Coronary artery (tissue), 2 donors: ENCODE measurements at regions not wholly inside any gene's neighbourhood (a gene's known extent, or its start where the extent isn't known, plus 50 kb on each side); places are given as distances from the start of the nearest gene placed in this dataset.
"Not testable (repeated sequence)": the region's sequence is repeated elsewhere in the genome, so short reads cannot be mapped to it uniquely, and the experiment has no call there.

Source experiments
- DNase-seq: peaks from one replicate; pipeline ENCODE4 v3.0.0-alpha.2; 2017; ENCODE audit warnings: low spot score
- H3K27ac ChIP-seq, 2 donors: fragments of 200-600 bp; sonication (generic); one replicate each; pipeline ENCODE4 v1.5.1; 2016 to 2019
- H3K4me3 ChIP-seq: fragments of 200-600 bp; sonication (generic); 2 replicates; pipeline ENCODE4 v1.5.1; 2016; ENCODE audit warnings: mild to moderate bottlenecking, moderate library complexity
- TF ChIP-seq, protein P1 (sequence below): fragments of 200-600 bp; sonication (generic); IDR thresholded peaks from one replicate; pipeline ENCODE4 v1.5.1; 2019; ENCODE audit warnings: antibody characterized with exemption

- H3K27ac ChIP-seq: no peak overlapping the region
- no peak for DNase-seq
- TF ChIP-seq, protein P1, sequence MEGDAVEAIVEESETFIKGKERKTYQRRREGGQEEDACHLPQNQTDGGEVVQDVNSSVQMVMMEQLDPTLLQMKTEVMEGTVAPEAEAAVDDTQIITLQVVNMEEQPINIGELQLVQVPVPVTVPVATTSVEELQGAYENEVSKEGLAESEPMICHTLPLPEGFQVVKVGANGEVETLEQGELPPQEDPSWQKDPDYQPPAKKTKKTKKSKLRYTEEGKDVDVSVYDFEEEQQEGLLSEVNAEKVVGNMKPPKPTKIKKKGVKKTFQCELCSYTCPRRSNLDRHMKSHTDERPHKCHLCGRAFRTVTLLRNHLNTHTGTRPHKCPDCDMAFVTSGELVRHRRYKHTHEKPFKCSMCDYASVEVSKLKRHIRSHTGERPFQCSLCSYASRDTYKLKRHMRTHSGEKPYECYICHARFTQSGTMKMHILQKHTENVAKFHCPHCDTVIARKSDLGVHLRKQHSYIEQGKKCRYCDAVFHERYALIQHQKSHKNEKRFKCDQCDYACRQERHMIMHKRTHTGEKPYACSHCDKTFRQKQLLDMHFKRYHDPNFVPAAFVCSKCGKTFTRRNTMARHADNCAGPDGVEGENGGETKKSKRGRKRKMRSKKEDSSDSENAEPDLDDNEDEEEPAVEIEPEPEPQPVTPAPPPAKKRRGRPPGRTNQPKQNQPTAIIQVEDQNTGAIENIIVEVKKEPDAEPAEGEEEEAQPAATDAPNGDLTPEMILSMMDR: no peak
- no peak overlapping the region for H3K4me3 ChIP-seq
Measured at GRCh38 chrX:140292188-140292587, 212.7 kb downstream of the SOX3 start.

- TF ChIP-seq, protein P1: no peak
- no peak overlapping the region for H3K27ac ChIP-seq
- no peak overlapping the region for H3K4me3 ChIP-seq
- no peak for DNase-seq
Measured at GRCh38 chrX:140274811-140275525, 229.9 kb downstream of the SOX3 start.

DNA sequence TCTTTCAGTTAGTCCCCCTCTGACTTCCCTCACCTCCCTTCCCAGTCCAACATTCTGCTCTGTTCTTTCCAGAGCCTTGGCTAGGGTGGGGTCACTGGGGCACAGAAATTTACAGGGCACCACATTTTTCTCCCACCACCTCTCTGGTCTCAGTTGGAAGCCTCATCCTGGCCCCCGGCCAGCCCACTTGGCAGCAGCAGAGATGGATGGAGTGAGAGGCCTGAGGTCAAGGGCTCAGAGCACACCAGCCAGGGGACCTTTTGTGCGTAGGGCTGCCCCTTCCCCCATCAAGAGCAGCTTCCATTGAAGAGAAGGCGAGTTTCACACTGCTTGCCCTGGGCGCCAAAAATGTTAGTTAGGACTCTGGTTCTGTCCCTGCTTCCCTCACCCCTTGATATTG lies 230.9 kb downstream of the SOX3 start:
- Histone ChIP-seq H3K4me3 (no peak overlapping the region), H3K27ac (no peak overlapping the region)
- TF ChIP-seq, protein P1: no peak
- DNase-seq: no peak

DNA sequence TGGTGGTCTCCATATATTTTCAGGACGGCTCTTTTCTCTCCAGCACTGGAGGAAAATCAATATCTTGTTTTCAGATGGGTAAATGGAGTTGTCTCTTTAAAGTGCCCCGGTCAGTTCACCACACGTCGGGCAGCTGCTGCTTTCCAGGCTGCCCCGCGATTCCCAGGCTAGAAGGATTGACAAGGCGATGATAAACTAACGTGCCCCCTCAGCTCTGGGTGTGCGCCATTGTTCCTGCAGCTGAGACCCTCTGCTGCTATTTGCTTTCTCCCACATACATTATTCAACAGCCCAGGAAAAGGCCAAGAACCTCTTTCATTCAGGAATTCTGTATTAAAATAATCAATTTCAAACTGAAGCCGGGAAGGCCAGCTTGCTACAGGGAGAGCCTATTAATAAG lies 254.5 kb downstream of the SOX3 start:
- TF ChIP-seq, protein P1: no peak

DNA sequence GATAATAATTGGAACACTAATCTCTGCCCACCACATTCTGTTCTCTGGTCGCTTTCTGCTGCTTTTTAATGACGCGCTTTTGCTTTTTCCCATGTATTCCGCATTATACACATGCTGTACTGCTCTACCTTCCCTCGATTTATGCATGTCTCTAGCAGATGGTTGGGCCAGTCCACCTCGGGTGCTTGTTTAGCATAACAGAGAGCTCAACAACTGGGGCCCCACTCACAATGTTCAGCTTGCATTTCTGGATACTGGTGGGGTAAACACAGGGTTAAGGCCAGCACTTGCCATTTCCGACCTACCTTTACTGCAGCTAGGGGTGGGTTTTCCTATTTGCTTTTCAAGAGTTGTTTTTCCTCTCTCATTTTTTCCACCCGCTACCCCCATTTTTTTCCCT lies 255.8 kb downstream of the SOX3 start:
- Histone ChIP-seq H3K27ac (no peak overlapping the region), H3K4me3 (no peak overlapping the region)
- DNase-seq: no peak
- TF ChIP-seq, protein P1: no peak

More for the DNA sequence above, 254.5 kb downstream of the SOX3 start:
- no peak for DNase-seq
- H3K4me3 ChIP-seq: no peak overlapping the region
- no peak overlapping the region for H3K27ac ChIP-seq

GRCh38 chrX:140229191-140229590 lies 263.9 kb upstream of the CXorf66 start:
- TF ChIP-seq, protein P1: no peak
- no peak overlapping the region for H3K4me3 ChIP-seq
- DNase-seq: no peak
- no peak overlapping the region for H3K27ac ChIP-seq

DNA sequence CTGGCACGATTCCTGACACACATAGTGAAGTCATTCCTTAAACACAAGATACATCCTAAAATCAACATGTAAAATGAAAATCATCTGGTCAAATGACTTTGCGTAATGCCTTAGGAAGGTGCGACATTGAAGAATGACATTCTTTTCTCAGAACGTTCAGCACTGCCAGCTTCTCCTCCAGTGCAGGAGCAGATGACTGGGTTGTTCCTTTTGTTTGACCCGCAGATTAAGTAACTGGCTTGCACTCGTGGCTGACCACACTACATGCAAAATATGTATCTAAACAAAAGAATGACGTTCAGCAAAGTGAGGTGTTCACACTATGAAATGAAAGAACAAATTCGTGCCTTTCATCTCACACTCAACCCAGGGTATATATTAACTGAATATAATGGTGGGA lies 260.7 kb upstream of the CXorf66 start:
- H3K27ac ChIP-seq, DNase-seq, H3K4me3 ChIP-seq: not testable (repeated sequence)

- not testable (repeated sequence) for DNase-seq, H3K27ac ChIP-seq, H3K4me3 ChIP-seq
Measured at GRCh38 chrX:140215894-140216293, 250.6 kb upstream of the CXorf66 start.

DNA sequence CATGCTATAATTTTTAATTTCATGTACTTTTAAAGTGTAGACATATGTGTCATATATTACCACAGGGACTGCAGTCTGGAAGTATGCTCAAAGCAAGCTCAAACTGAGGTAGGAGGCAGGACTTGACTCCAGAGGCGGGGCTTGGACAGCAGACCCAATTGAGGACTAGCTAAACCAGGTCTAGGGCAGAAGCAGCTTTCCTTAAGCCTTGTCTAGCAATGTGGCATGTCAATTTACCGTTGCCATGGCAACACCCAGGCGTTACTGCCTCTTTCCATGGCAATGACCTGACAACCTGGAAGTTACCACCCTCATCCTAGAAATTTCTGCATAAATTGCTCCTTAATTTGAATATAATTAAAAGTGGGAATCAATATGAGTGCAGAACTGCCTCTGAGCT lies 249.2 kb upstream of the CXorf66 start:
- not testable (repeated sequence) for H3K27ac ChIP-seq, DNase-seq, H3K4me3 ChIP-seq
